ENCODE measurements at regions not wholly inside any gene's neighbourhood (a gene's known extent, or its start where the extent isn't known, plus 50 kb on each side); places are given as distances from the start of the nearest gene placed in this dataset.

GRCh38 chr2:20129331-20130159 lies 78.1 kb upstream of the LAPTM4A start:
- no peak for TF ChIP-seq CTCF (IDR thresholded peaks at IDR 0.05)
- Mint-ChIP-seq H3K27me3 (ENCODE audit: low read depth in 3 of 3) (peaks cover 2 to 10% (median 7%) of the 10 kb centered on the region in 3 donors), H3K9me3 (peaks cover 0 to 2% (median 0%) of the 10 kb centered on the region in 7 donors), H3K27ac (no peak overlapping the region), H3K36me3 (no peaks in the 10 kb centered on the region), H3K4me1 (no peaks in the 10 kb centered on the region), H3K4me3 (no peak overlapping the region)
- no peaks in the 10 kb centered on the region for H3K27me3 ChIP-seq (ENCODE audit: control insufficient read depth in 2 of 2, insufficient read depth in 2 of 2, low read length in 2 of 2)
- no peak overlapping the region for H3K4me3 ChIP-seq (replicated peaks in 1 of 3; ENCODE audit: low read depth in 2 of 3, low read length in 3 of 3)
- intact Hi-C loops (cut with micrococcal nuclease) = no loop called here
- 92% methylated on average over 5 of the region's 12 CpGs for WGBS (ENCODE audit: insufficient coverage)
- no peak overlapping the region for H3K27ac ChIP-seq (ENCODE audit: low read depth in 1 of 2, low read length in 2 of 2)
- no peaks in the 10 kb centered on the region for H3K36me3 ChIP-seq (replicated peaks in 1 of 2; ENCODE audit: control insufficient read depth in 1 of 2, insufficient read depth in 2 of 2, low read length in 2 of 2)
- DNase-seq = no peak
- no peaks in the 10 kb centered on the region for H3K79me2 ChIP-seq (ENCODE audit: insufficient read depth, low read length)
- H3K4me2 ChIP-seq (replicated peaks; ENCODE audit: extremely low read depth, low read length, poor library complexity, severe bottlenecking) = no peak overlapping the region
- no peak overlapping the region for H2AFZ ChIP-seq (ENCODE audit: insufficient read depth, low read depth, low read length, poor library complexity, severe bottlenecking)
- no peaks in the 10 kb centered on the region for H4K20me1 ChIP-seq (ENCODE audit: insufficient read depth, low read length)
- H3K9ac ChIP-seq (ENCODE audit: insufficient read depth, low read length, poor library complexity, severe bottlenecking) = no peak overlapping the region
- H3K9me3 ChIP-seq (replicated peaks in 1 of 2; ENCODE audit: control insufficient read depth in 1 of 2, insufficient read depth in 1 of 2, low read length in 2 of 2) = no peaks in the 10 kb centered on the region
- H3K4me1 ChIP-seq (ENCODE audit: control insufficient read depth in 1 of 2, insufficient read depth in 2 of 2, low read length in 2 of 2) = no peaks in the 10 kb centered on the region

- H3K4me3 Mint-ChIP-seq = no peak overlapping the region
- H4K20me1 ChIP-seq (ENCODE audit: insufficient read depth, low read length) = no peaks in the 10 kb centered on the region
- no peaks in the 10 kb centered on the region for H3K27me3 ChIP-seq (ENCODE audit: control insufficient read depth in 2 of 2, insufficient read depth in 2 of 2, low read length in 2 of 2)
- H3K4me1 Mint-ChIP-seq = no peaks in the 10 kb centered on the region
- H3K4me2 ChIP-seq (replicated peaks; ENCODE audit: extremely low read depth, low read length, poor library complexity, severe bottlenecking) = no peak overlapping the region
- H3K36me3 Mint-ChIP-seq = no peaks in the 10 kb centered on the region
- 97% methylated on average over 3 of the region's 5 CpGs for WGBS (ENCODE audit: insufficient coverage)
- H3K9me3 ChIP-seq (replicated peaks in 1 of 2; ENCODE audit: control insufficient read depth in 1 of 2, insufficient read depth in 1 of 2, low read length in 2 of 2) = no peaks in the 10 kb centered on the region
- no peak for TF ChIP-seq CTCF (IDR thresholded peaks at IDR 0.05)
- H3K4me3 ChIP-seq (replicated peaks in 1 of 3; ENCODE audit: low read depth in 2 of 3, low read length in 3 of 3) = no peak overlapping the region
- peaks cover 0 to 10% (median 3%) of the 10 kb centered on the region in 3 donors for H3K27me3 Mint-ChIP-seq (ENCODE audit: low read depth in 3 of 3)
- peaks cover 0 to 2% (median 0%) of the 10 kb centered on the region in 7 donors for H3K9me3 Mint-ChIP-seq
- intact Hi-C loops (cut with micrococcal nuclease) = no loop called here
- no peak for DNase-seq
- H3K27ac Mint-ChIP-seq = no peak overlapping the region
- no peaks in the 10 kb centered on the region for H3K4me1 ChIP-seq (ENCODE audit: control insufficient read depth in 1 of 2, insufficient read depth in 2 of 2, low read length in 2 of 2)
- no peak overlapping the region for H3K27ac ChIP-seq (ENCODE audit: low read depth in 1 of 2, low read length in 2 of 2)
- H2AFZ ChIP-seq (ENCODE audit: insufficient read depth, low read depth, low read length, poor library complexity, severe bottlenecking) = no peak overlapping the region
- no peak overlapping the region for H3K9ac ChIP-seq (ENCODE audit: insufficient read depth, low read length, poor library complexity, severe bottlenecking)
- H3K36me3 ChIP-seq (replicated peaks in 1 of 2; ENCODE audit: control insufficient read depth in 1 of 2, insufficient read depth in 2 of 2, low read length in 2 of 2) = no peaks in the 10 kb centered on the region
- H3K79me2 ChIP-seq (ENCODE audit: insufficient read depth, low read length) = no peaks in the 10 kb centered on the region
These were observed 77.3 kb upstream of the LAPTM4A start for GRCh38 chr2:20128506-20129330.
